Osteocyte (in vitro differentiated cells): ENCODE measurements at regions not wholly inside any gene's neighbourhood (a gene's known extent, or its start where the extent isn't known, plus 50 kb on each side); places are given as distances from the start of the nearest gene placed in this dataset.

Experiments
- DNase-seq: peaks from one replicate; pipeline ENCODE4 v3.0.0; 2021; ENCODE audit warnings: mixed read lengths; ENCODE audit not compliant: unreplicated experiment; ENCODE audit errors: extremely low spot score
- H3K27ac Mint-ChIP-seq: one replicate; pipeline ENCODE4 v1.8.0; 2021; ENCODE audit warnings: mild to moderate bottlenecking, mixed read lengths; ENCODE audit not compliant: unreplicated experiment
- H3K27me3 Mint-ChIP-seq: one replicate; pipeline ENCODE4 v1.8.0; 2021; ENCODE audit warnings: mixed read lengths; ENCODE audit not compliant: unreplicated experiment
- H3K36me3 Mint-ChIP-seq: one replicate; pipeline ENCODE4 v1.8.0; 2021; ENCODE audit warnings: mixed read lengths; ENCODE audit not compliant: unreplicated experiment
- H3K4me1 Mint-ChIP-seq: one replicate; pipeline ENCODE4 v1.8.0; 2021; ENCODE audit warnings: mixed read lengths; ENCODE audit not compliant: unreplicated experiment
- H3K4me3 Mint-ChIP-seq: one replicate; pipeline ENCODE4 v1.8.0; 2021; ENCODE audit warnings: mild to moderate bottlenecking, moderate library complexity, mixed read lengths; ENCODE audit not compliant: unreplicated experiment
- H3K9me3 Mint-ChIP-seq: one replicate; pipeline ENCODE4 v1.8.0; 2021; ENCODE audit warnings: mixed read lengths; ENCODE audit not compliant: unreplicated experiment
- CTCF ChIP-seq: fragments of 200-600 bp; sonication (generic); IDR thresholded peaks from 2 replicates; pipeline ENCODE4 v1.5.0; 2021; ENCODE audit warnings: antibody characterized with exemption, mild to moderate bottlenecking, moderate library complexity

GRCh38 chr12:60014436-60014835 is 418.6 kb downstream of the SLC16A7 start:
- no peaks in the 10 kb centered on the region for H3K27me3 Mint-ChIP-seq
- no peak for TF ChIP-seq CTCF
- no peaks in the 10 kb centered on the region for H3K4me1 Mint-ChIP-seq
- H3K27ac Mint-ChIP-seq = no peak overlapping the region
- no peak for DNase-seq
- H3K9me3 Mint-ChIP-seq = no peaks in the 10 kb centered on the region
- H3K4me3 Mint-ChIP-seq = no peak overlapping the region
- no peaks in the 10 kb centered on the region for H3K36me3 Mint-ChIP-seq

- Mint-ChIP-seq H3K27ac (no peak overlapping the region), H3K4me1 (no peaks in the 10 kb centered on the region), H3K9me3 (no peaks in the 10 kb centered on the region), H3K27me3 (no peaks in the 10 kb centered on the region), H3K36me3 (no peaks in the 10 kb centered on the region), H3K4me3 (no peak overlapping the region)
- TF ChIP-seq CTCF = no peak
- no peak for DNase-seq
Measured at GRCh38 chr12:60020068-60020467, 424.2 kb downstream of the SLC16A7 start.

- no peak overlapping the region for H3K27ac Mint-ChIP-seq
Measured at GRCh38 chr12:60021235-60021634, 425.4 kb downstream of the SLC16A7 start.

GRCh38 chr12:60027266-60027665 is 431.4 kb downstream of the SLC16A7 start:
- no peak for TF ChIP-seq CTCF
- no peaks in the 10 kb centered on the region for H3K36me3 Mint-ChIP-seq
- no peaks in the 10 kb centered on the region for H3K27me3 Mint-ChIP-seq
- no peak for DNase-seq
- peaks cover 4% of the 10 kb centered on the region for H3K9me3 Mint-ChIP-seq
- H3K27ac Mint-ChIP-seq = no peak overlapping the region
- no peak overlapping the region for H3K4me3 Mint-ChIP-seq
- H3K4me1 Mint-ChIP-seq = no peaks in the 10 kb centered on the region

More at GRCh38 chr12:60021235-60021634, 425.4 kb downstream of the SLC16A7 start:
- H3K9me3 Mint-ChIP-seq = no peaks in the 10 kb centered on the region
- H3K27me3 Mint-ChIP-seq = no peaks in the 10 kb centered on the region
- no peak for TF ChIP-seq CTCF
- H3K4me1 Mint-ChIP-seq = no peaks in the 10 kb centered on the region
- DNase-seq = no peak
- no peak overlapping the region for H3K4me3 Mint-ChIP-seq
- no peaks in the 10 kb centered on the region for H3K36me3 Mint-ChIP-seq

- Mint-ChIP-seq H3K4me1 (no peaks in the 10 kb centered on the region), H3K4me3 (no peak overlapping the region), H3K9me3 (peaks cover 23% of the 10 kb centered on the region), H3K36me3 (no peaks in the 10 kb centered on the region), H3K27me3 (no peaks in the 10 kb centered on the region), H3K27ac (no peak overlapping the region)
- no peak for DNase-seq
- TF ChIP-seq CTCF = no peak
Measured at GRCh38 chr12:60034147-60034546, 438.3 kb downstream of the SLC16A7 start.
